GM23338 (cell line): ENCODE measurements at regions not wholly inside any gene's neighbourhood (a gene's known extent, or its start where the extent isn't known, plus 50 kb on each side); places are given as distances from the start of the nearest gene placed in this dataset.

Experiments used
- ATAC-seq: fragments of 200-7000 bp; cut with Tn5 transposase; 3 replicates; pipeline ENCODE4 v1.9.1; 2020
- DNase-seq: peaks from one replicate; pipeline ENCODE4 v3.0.0-alpha.2; 2015; ENCODE audit warnings: low spot score
- H2AFZ ChIP-seq: fragments of 200-600 bp; sonication (generic); 2 replicates; pipeline ENCODE4 v1.8.0; 2016; ENCODE audit warnings: antibody characterized with exemption, mild to moderate bottlenecking, moderate library complexity
- H3F3A ChIP-seq: fragments of 200-600 bp; sonication (generic); replicated peaks from 2 replicates; pipeline ENCODE4 v1.8.0; 2017; ENCODE audit warnings: antibody characterized with exemption, mixed run types, low read depth
- H3K27ac ChIP-seq: fragments of 200-600 bp; sonication (generic); 2 replicates; pipeline ENCODE4 v1.6.1; 2016; ENCODE audit warnings: low read depth
- H3K27me3 ChIP-seq: fragments of 200-600 bp; sonication (generic); 2 replicates; pipeline ENCODE4 v1.8.0; 2016; ENCODE audit warnings: mild to moderate bottlenecking, mixed run types, moderate library complexity; ENCODE audit not compliant: insufficient read depth
- H3K36me3 ChIP-seq: fragments of 200-600 bp; sonication (generic); 2 replicates; pipeline ENCODE4 v1.8.0; 2016; ENCODE audit warnings: mild to moderate bottlenecking; ENCODE audit not compliant: insufficient read depth
- H3K4me1 ChIP-seq: fragments of 200-600 bp; sonication (generic); 2 replicates; pipeline ENCODE4 v1.8.0; 2016; ENCODE audit warnings: mild to moderate bottlenecking, moderate library complexity; ENCODE audit not compliant: insufficient read depth
- H3K4me2 ChIP-seq: fragments of 200-600 bp; sonication (generic); 2 replicates; pipeline ENCODE4 v1.7.1; 2017; ENCODE audit warnings: mixed run types
- H3K4me3 ChIP-seq: fragments of 200-600 bp; sonication (generic); 2 replicates; pipeline ENCODE4 v1.6.1; 2016; ENCODE audit warnings: mixed run types
- H3K79me2 ChIP-seq: fragments of 200-600 bp; sonication (generic); replicated peaks from 2 replicates; pipeline ENCODE4 v1.8.0; 2017; ENCODE audit warnings: mild to moderate bottlenecking; ENCODE audit not compliant: insufficient read depth
- H3K9me2 ChIP-seq: fragments of 200-600 bp; sonication (generic); 2 replicates; pipeline ENCODE4 v1.8.0; 2017; ENCODE audit not compliant: insufficient read depth
- H4K20me1 ChIP-seq: fragments of 200-600 bp; sonication (generic); replicated peaks from 2 replicates; pipeline ENCODE4 v1.8.0; 2017; ENCODE audit warnings: mild to moderate bottlenecking; ENCODE audit not compliant: insufficient read depth
- H3K27ac Mint-ChIP-seq: 2 replicates; pipeline ENCODE4 v1.8.0; 2020; ENCODE audit warnings: inconsistent platforms, mild to moderate bottlenecking, moderate library complexity, mixed read lengths
- H3K27me3 Mint-ChIP-seq: 3 replicates; pipeline ENCODE4 v1.8.0; 2022; ENCODE audit warnings: low read depth, mild to moderate bottlenecking, moderate library complexity, mixed read lengths, inconsistent platforms; ENCODE audit not compliant: insufficient read depth, poor library complexity
- H3K36me3 Mint-ChIP-seq: 3 replicates; pipeline ENCODE4 v1.8.0; 2021; ENCODE audit warnings: low read depth, mild to moderate bottlenecking, inconsistent platforms, moderate library complexity, mixed read lengths
- H3K4me1 Mint-ChIP-seq: 3 replicates; pipeline ENCODE4 v1.8.0; 2020; ENCODE audit warnings: mild to moderate bottlenecking, inconsistent platforms, mixed read lengths
- H3K4me3 Mint-ChIP-seq: 3 replicates; pipeline ENCODE4 v1.8.0; 2021; ENCODE audit warnings: moderate library complexity, mild to moderate bottlenecking, inconsistent platforms, mixed read lengths
- H3K9me3 Mint-ChIP-seq: 3 replicates; pipeline ENCODE4 v1.8.0; 2020; ENCODE audit warnings: moderate library complexity, mild to moderate bottlenecking, inconsistent platforms, mixed read lengths
- CREB1 ChIP-seq: fragments of 250-450 bp; sonication (Bioruptor Pico); IDR thresholded peaks from 2 replicates; pipeline ENCODE4 v1.5.0; 2020; ENCODE audit warnings: low read depth, mild to moderate bottlenecking, moderate library complexity
- CTCF ChIP-seq, 2 experiments: fragments of 200-600 bp in 1 of 2; sonication (generic) in 1 of 2; conservative IDR thresholded peaks; 2 replicates each; pipeline versions ENCODE4 v1.5.1 to v1.6.1; 2016 to 2017; ENCODE audit warnings: antibody characterized with exemption in 2 of 2, low read depth in 2 of 2, mild to moderate bottlenecking in 2 of 2, moderate library complexity in 1 of 2
- ETS1 ChIP-seq: IDR thresholded peaks from 2 replicates; pipeline ENCODE4 v1.6.1; 2016; ENCODE audit warnings: antibody characterized with exemption
- EZH2 ChIP-seq: fragments of 200-600 bp; sonication (generic); IDR thresholded peaks from one replicate; pipeline ENCODE4 v1.8.0; 2017; ENCODE audit warnings: antibody characterized with exemption, mild to moderate bottlenecking, low read depth; ENCODE audit not compliant: unreplicated experiment
- EZH2phosphoT487 ChIP-seq: fragments of 200-600 bp; sonication (generic); IDR thresholded peaks from one replicate; pipeline ENCODE4 v1.8.1; 2018; ENCODE audit warnings: antibody characterized with exemption; ENCODE audit not compliant: unreplicated experiment
- POLR2AphosphoS5 ChIP-seq: IDR thresholded peaks from 2 replicates; pipeline ENCODE4 v1.6.1; 2016; ENCODE audit warnings: antibody characterized with exemption, low read depth
- REST ChIP-seq: IDR thresholded peaks from one replicate; pipeline ENCODE4 v1.6.1; 2018; ENCODE audit warnings: antibody characterized with exemption; ENCODE audit not compliant: unreplicated experiment
- STAT1 ChIP-seq: IDR thresholded peaks from one replicate; pipeline ENCODE4 v1.6.1; 2016; ENCODE audit warnings: antibody characterized with exemption; ENCODE audit not compliant: unreplicated experiment
- ZNF114 ChIP-seq: fragments of 250-450 bp; sonication (Bioruptor Pico); IDR thresholded peaks from 2 replicates; pipeline ENCODE4 v1.5.0; 2020; ENCODE audit warnings: mild to moderate bottlenecking, moderate library complexity
- ZNF331 ChIP-seq: fragments of 250-450 bp; sonication (Bioruptor Pico); IDR thresholded peaks from 2 replicates; pipeline ENCODE4 v1.5.0; 2020; ENCODE audit warnings: low read depth, mild to moderate bottlenecking, moderate library complexity
- ZNF462 ChIP-seq: fragments of 250-450 bp; sonication (Bioruptor Pico); IDR thresholded peaks from 2 replicates; pipeline ENCODE4 v1.5.0; 2020; ENCODE audit warnings: mild to moderate bottlenecking, moderate library complexity

GRCh38 chr12:43112101-43112920 is 439.7 kb downstream of the ADAMTS20 start:
- H2AFZ ChIP-seq = no peak overlapping the region
- H3K27me3 ChIP-seq = no peaks in the 10 kb centered on the region
- no peaks in the 10 kb centered on the region for H3K27me3 Mint-ChIP-seq
- no peak overlapping the region for H3K27ac ChIP-seq
- H4K20me1 ChIP-seq = no peaks in the 10 kb centered on the region
- TF ChIP-seq CTCF (conservative IDR thresholded peaks at IDR 0.05; ENCODE audit: low read depth in 2 of 2) (no peak), CREB1 (CRISPR knock-in tag) (no peak), ZNF331 (CRISPR knock-in tag) (no peak), ZNF114 (CRISPR knock-in tag) (no peak), REST (no peak), ZNF462 (no peak), EZH2phosphoT487 (no peak), POLR2AphosphoS5 (no peak), STAT1 (no peak), EZH2 (no peak), ETS1 (no peak)
- H3K9me3 Mint-ChIP-seq = no peaks in the 10 kb centered on the region
- DNase-seq (no peak), ATAC-seq (no peak)
- no peaks in the 10 kb centered on the region for H3K36me3 ChIP-seq
- H3K79me2 ChIP-seq = no peaks in the 10 kb centered on the region
- no peak overlapping the region for H3K27ac Mint-ChIP-seq
- H3F3A ChIP-seq = no peaks in the 10 kb centered on the region
- peaks cover 6% of the 10 kb centered on the region; the same call in 1 of the 2 replicates for H3K9me2 ChIP-seq
- H3K4me1 Mint-ChIP-seq = peaks cover 3% of the 10 kb centered on the region; the same call in 2 of the 3 replicates
- no peak overlapping the region for H3K4me3 Mint-ChIP-seq
- no peaks in the 10 kb centered on the region for H3K36me3 Mint-ChIP-seq
- no peak overlapping the region for H3K4me2 ChIP-seq
- H3K4me3 ChIP-seq = no peak overlapping the region
- no peaks in the 10 kb centered on the region for H3K4me1 ChIP-seq
